ENCODE measurements at regions not wholly inside any gene's neighbourhood (a gene's known extent, or its start where the extent isn't known, plus 50 kb on each side); places are given as distances from the start of the nearest gene placed in this dataset.

GRCh38 chr18:38010037-38010436 is 444.4 kb upstream of the CELF4 start:
- no peak for DNase-seq (ENCODE audit: low spot score)

- DNase-seq (ENCODE audit: low spot score): no peak
These were observed 443.7 kb upstream of the CELF4 start for GRCh38 chr18:38009320-38009719.

GRCh38 chr18:38007676-38008330 is 442.2 kb upstream of the CELF4 start:
- no peak for DNase-seq (ENCODE audit: low spot score)

GRCh38 chr18:38007026-38007425 is 441.4 kb upstream of the CELF4 start:
- DNase-seq (ENCODE audit: low spot score): no peak

- DNase-seq (ENCODE audit: low spot score): no peak
These were observed 440.9 kb upstream of the CELF4 start for GRCh38 chr18:38006541-38006940.

- DNase-seq (ENCODE audit: low spot score): no peak
These were observed 432.1 kb upstream of the CELF4 start for GRCh38 chr18:37997695-37998094.

GRCh38 chr18:37987901-37988300 is 422.3 kb upstream of the CELF4 start:
- DNase-seq (ENCODE audit: low spot score): no peak

GRCh38 chr18:37986665-37987064 is 421.1 kb upstream of the CELF4 start:
- no peak for DNase-seq (ENCODE audit: low spot score)

- DNase-seq (ENCODE audit: low spot score): no peak
These were observed 419.5 kb upstream of the CELF4 start for GRCh38 chr18:37985126-37985525.

- no peak for DNase-seq (ENCODE audit: low spot score)
These were observed 415.0 kb upstream of the CELF4 start for GRCh38 chr18:37980556-37980955.

- DNase-seq (ENCODE audit: low spot score): no peak
These were observed 409.8 kb upstream of the CELF4 start for GRCh38 chr18:37975446-37975845.

GRCh38 chr18:37967261-37967660 is 401.7 kb upstream of the CELF4 start:
- DNase-seq (ENCODE audit: low spot score): no peak

- no peak for DNase-seq (ENCODE audit: low spot score)
These were observed 400.0 kb upstream of the CELF4 start for GRCh38 chr18:37965572-37965970.

- DNase-seq (ENCODE audit: low spot score): no peak
These were observed 399.4 kb upstream of the CELF4 start for GRCh38 chr18:37964885-37965571.

- no peak for DNase-seq (ENCODE audit: low spot score)
These were observed 398.2 kb upstream of the CELF4 start for GRCh38 chr18:37963837-37964236.

GRCh38 chr18:37962316-37962966 is 396.8 kb upstream of the CELF4 start:
- DNase-seq (ENCODE audit: low spot score): no peak

- no peak for DNase-seq (ENCODE audit: low spot score)
These were observed 392.9 kb upstream of the CELF4 start for GRCh38 chr18:37958499-37958898.

- no peak for DNase-seq (ENCODE audit: low spot score)
These were observed 391.3 kb upstream of the CELF4 start for GRCh38 chr18:37956902-37957301.

GRCh38 chr18:37956020-37956419 is 390.4 kb upstream of the CELF4 start:
- DNase-seq (ENCODE audit: low spot score): no peak

GRCh38 chr18:37955201-37955600 is 389.6 kb upstream of the CELF4 start:
- DNase-seq (ENCODE audit: low spot score): no peak

- no peak for DNase-seq (ENCODE audit: low spot score)
These were observed 388.3 kb upstream of the CELF4 start for GRCh38 chr18:37953876-37954275.

GRCh38 chr18:37948471-37948870 is 382.9 kb upstream of the CELF4 start:
- DNase-seq (ENCODE audit: low spot score): no peak

GRCh38 chr18:37946324-37946723 is 380.7 kb upstream of the CELF4 start:
- no peak for DNase-seq (ENCODE audit: low spot score)

Measured in AG08395 (cell line).